Coronary artery (tissue), 2 donors: ENCODE measurements at regions not wholly inside any gene's neighbourhood (a gene's known extent, or its start where the extent isn't known, plus 50 kb on each side); places are given as distances from the start of the nearest gene placed in this dataset.

Experiments used
- DNase-seq: peaks from one replicate; pipeline ENCODE4 v3.0.0-alpha.2; 2017; ENCODE audit warnings: low spot score
- H3K27ac ChIP-seq, 2 donors: fragments of 200-600 bp; sonication (generic); one replicate each; pipeline ENCODE4 v1.5.1; 2016 to 2019
- H3K4me3 ChIP-seq: fragments of 200-600 bp; sonication (generic); 2 replicates; pipeline ENCODE4 v1.5.1; 2016; ENCODE audit warnings: mild to moderate bottlenecking, moderate library complexity
- TF ChIP-seq, protein P1 (sequence below): fragments of 200-600 bp; sonication (generic); IDR thresholded peaks from one replicate; pipeline ENCODE4 v1.5.1; 2019; ENCODE audit warnings: antibody characterized with exemption

DNA sequence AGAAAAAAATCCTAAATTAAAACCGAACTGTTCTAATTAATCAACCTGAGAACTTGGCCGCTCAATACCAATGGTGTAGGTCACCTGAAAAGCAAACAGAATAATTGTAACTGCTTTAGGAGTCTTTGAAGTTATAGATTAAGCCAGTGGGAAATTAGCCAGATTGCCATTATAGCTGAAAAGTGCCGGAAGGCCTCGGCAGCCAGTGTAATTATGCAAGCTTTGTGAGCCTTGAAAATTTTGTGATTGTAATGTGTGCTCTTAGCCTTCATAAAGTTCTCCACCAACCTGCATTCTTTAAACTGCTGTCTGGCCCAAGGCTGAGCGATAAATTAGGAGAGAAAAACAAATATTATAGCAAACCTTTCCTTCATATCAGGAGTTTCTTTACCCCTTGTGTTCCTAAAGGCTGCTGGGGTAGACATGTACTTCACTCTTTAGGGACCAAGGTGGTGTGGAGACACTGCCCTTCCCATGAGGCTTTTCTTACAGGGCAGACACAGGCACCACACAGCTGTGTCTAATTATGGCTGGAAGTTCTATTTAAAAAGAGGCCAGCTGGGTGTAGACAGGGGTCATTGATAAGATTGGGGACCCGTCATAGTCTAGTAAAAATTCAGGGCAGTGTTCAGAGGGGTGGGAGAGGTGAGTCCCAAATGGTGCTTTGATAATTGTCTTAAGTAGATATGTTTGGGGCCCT is 991.2 kb downstream of the FLRT2 start:
- Histone ChIP-seq H3K4me3 (no peak overlapping the region), H3K27ac (no peak overlapping the region)
- TF ChIP-seq, protein P1, sequence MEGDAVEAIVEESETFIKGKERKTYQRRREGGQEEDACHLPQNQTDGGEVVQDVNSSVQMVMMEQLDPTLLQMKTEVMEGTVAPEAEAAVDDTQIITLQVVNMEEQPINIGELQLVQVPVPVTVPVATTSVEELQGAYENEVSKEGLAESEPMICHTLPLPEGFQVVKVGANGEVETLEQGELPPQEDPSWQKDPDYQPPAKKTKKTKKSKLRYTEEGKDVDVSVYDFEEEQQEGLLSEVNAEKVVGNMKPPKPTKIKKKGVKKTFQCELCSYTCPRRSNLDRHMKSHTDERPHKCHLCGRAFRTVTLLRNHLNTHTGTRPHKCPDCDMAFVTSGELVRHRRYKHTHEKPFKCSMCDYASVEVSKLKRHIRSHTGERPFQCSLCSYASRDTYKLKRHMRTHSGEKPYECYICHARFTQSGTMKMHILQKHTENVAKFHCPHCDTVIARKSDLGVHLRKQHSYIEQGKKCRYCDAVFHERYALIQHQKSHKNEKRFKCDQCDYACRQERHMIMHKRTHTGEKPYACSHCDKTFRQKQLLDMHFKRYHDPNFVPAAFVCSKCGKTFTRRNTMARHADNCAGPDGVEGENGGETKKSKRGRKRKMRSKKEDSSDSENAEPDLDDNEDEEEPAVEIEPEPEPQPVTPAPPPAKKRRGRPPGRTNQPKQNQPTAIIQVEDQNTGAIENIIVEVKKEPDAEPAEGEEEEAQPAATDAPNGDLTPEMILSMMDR: no peak
- DNase-seq: no peak

- TF ChIP-seq, protein P1: no peak
- Histone ChIP-seq H3K4me3 (no peak overlapping the region), H3K27ac (no peak overlapping the region)
- no peak for DNase-seq
These were observed 988.4 kb downstream of the FLRT2 start for GRCh38 chr14:86518298-86518697.

DNA sequence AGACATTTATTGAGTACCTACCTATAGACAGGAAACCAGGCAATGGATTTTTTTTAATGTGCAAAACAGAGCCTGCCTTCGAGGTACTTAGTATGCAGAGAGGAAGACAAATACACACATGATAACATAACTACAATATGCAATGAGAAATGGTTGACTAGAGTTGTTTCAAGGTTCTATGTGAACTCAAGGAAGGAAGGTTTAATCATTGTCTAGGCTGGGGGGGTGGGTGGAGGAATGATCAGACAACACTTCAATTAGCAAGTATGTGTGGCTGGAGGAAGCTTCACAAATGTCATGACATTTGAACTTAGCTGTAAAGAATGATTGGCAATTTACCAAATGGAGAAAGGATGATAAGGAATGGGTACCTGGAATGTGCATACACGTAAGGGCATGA is 985.3 kb downstream of the FLRT2 start:
- TF ChIP-seq, protein P1: no peak
- Histone ChIP-seq H3K4me3 (no peak overlapping the region), H3K27ac (no peak overlapping the region)
- DNase-seq: no peak

DNA sequence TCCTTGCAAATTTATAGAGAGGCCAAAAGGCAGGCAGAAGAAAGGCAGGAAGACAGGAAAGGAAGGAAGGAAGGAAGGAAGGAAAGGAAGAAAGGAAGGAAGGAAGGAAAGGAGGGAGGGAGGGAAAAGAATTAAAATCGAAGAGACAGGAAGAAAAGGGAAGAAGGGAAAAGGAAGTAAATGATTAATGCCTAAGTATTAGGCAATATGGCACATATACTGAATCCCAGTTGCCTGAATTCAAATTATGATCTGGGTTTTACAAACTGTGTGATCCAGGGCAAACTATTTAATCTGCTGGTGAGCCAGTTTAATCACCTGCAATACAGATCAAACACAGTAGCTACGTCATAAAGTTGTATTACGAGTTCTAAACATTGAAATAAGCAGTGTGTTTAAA is 983.6 kb downstream of the FLRT2 start:
- Histone ChIP-seq H3K27ac (no peak overlapping the region), H3K4me3 (no peak overlapping the region)
- TF ChIP-seq, protein P1: no peak
- no peak for DNase-seq

DNA sequence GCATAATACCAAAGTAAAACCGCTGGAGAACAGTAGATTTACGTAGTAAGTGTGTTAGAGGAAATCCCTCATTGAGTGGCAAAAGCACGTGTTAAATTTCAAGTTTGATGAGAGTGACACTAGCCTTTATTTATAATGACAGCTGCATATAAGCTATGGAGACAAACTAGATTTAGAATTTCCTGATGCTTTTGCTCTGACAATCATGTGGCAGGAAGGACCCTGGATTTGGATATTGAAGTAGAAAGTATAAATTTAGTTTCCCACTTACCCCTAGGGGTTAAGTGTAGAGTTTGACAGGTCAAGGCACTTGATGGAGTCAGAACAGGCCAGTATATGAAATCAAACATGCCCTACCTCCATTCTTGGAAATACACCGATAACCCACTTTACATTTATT is 983.1 kb downstream of the FLRT2 start:
- DNase-seq: no peak
- TF ChIP-seq, protein P1: no peak

DNA sequence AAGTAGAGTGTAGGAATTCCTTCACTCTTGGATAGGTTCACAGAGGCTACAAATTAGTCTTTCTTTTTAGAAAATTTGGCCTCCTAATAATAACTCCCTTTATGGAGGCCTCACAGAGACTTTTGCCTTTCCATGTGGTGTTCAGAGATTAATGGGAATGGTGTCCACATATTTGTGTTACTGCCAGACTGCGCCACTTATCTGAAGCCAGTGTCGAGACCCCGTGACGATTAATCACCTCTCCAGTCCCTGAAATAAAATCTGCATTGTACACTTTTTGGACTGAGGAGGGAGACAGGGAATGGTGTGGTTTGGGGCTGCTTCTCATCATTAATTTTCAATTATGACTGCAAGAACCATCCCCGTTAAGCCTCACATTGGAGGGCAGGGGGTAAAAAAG is 980.5 kb downstream of the FLRT2 start:
- no peak for DNase-seq
- Histone ChIP-seq H3K27ac (no peak overlapping the region), H3K4me3 (no peak overlapping the region)
- TF ChIP-seq, protein P1: no peak

More for the DNA sequence above, 983.1 kb downstream of the FLRT2 start:
- H3K4me3 ChIP-seq: no peak overlapping the region
- no peak overlapping the region for H3K27ac ChIP-seq

GRCh38 chr14:86505808-86506207 is 975.9 kb downstream of the FLRT2 start:
- no peak overlapping the region for H3K27ac ChIP-seq
- no peak overlapping the region for H3K4me3 ChIP-seq
- TF ChIP-seq, protein P1: no peak
- no peak for DNase-seq
